GM12878 (cell line): ENCODE measurements at regions not wholly inside any gene's neighbourhood (a gene's known extent, or its start where the extent isn't known, plus 50 kb on each side); places are given as distances from the start of the nearest gene placed in this dataset.

Experiments
- CHD1 ChIP-seq: IDR thresholded peaks from 2 replicates; pipeline ENCODE4 v1.6.1; 2012; ENCODE audit warnings: low read depth, low read length, improper control_type of control experiment
- CHD4 ChIP-seq: fragments of 200-600 bp; sonication (generic); IDR thresholded peaks from 2 replicates; pipeline ENCODE4 v1.6.1; 2016; ENCODE audit warnings: mild to moderate bottlenecking
- DPF2 ChIP-seq: fragments of 450-650 bp; IDR thresholded peaks from 2 replicates; pipeline ENCODE4 v1.6.1; 2017; ENCODE audit warnings: mild to moderate bottlenecking
- POLR2AphosphoS5 ChIP-seq: IDR thresholded peaks from 2 replicates; pipeline ENCODE4 v1.6.1; 2011; ENCODE audit warnings: mild to moderate bottlenecking, low read length, inconsistent platforms
- RCOR1 ChIP-seq: conservative IDR thresholded peaks from 2 replicates; pipeline ENCODE4 v1.6.1; 2012; ENCODE audit warnings: low read depth, low read length, improper control_type of control experiment
- RFX5 ChIP-seq: IDR thresholded peaks from 2 replicates; pipeline ENCODE4 v1.6.1; 2011; ENCODE audit warnings: low read depth, low read length, improper control_type of control experiment
- USF2 ChIP-seq: IDR thresholded peaks from 2 replicates; pipeline ENCODE4 v1.6.1; 2011; ENCODE audit warnings: low read depth, low read length, improper control_type of control experiment, borderline replicate concordance
- ZNF274 ChIP-seq: IDR thresholded peaks from one replicate; pipeline ENCODE4 v1.8.0; 2011; ENCODE audit not compliant: insufficient read length, insufficient read depth
- TF ChIP-seq, protein P1 (sequence below), 3 experiments: IDR thresholded peaks in 2 of 3; conservative IDR thresholded peaks in 1 of 3; 2 replicates each; pipeline ENCODE4 v1.5.1; 2011; ENCODE audit warnings: low read depth in 3 of 3, low read length in 3 of 3, mild to moderate bottlenecking in 3 of 3, control low read depth in 2 of 3, moderate library complexity in 2 of 3, inconsistent platforms in 1 of 3, mixed read lengths in 1 of 3; ENCODE audit not compliant: control insufficient read depth in 2 of 3, insufficient read depth in 1 of 3; ENCODE audit errors: extremely low read depth in 1 of 3

- TF ChIP-seq RFX5 (no peak), CHD4 (no peak), CHD1 (no peak), RCOR1 (no peak), ZNF274 (no peak), DPF2 (no peak), POLR2AphosphoS5 (no peak), USF2 (no peak)
- TF ChIP-seq, protein P1, sequence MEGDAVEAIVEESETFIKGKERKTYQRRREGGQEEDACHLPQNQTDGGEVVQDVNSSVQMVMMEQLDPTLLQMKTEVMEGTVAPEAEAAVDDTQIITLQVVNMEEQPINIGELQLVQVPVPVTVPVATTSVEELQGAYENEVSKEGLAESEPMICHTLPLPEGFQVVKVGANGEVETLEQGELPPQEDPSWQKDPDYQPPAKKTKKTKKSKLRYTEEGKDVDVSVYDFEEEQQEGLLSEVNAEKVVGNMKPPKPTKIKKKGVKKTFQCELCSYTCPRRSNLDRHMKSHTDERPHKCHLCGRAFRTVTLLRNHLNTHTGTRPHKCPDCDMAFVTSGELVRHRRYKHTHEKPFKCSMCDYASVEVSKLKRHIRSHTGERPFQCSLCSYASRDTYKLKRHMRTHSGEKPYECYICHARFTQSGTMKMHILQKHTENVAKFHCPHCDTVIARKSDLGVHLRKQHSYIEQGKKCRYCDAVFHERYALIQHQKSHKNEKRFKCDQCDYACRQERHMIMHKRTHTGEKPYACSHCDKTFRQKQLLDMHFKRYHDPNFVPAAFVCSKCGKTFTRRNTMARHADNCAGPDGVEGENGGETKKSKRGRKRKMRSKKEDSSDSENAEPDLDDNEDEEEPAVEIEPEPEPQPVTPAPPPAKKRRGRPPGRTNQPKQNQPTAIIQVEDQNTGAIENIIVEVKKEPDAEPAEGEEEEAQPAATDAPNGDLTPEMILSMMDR (IDR thresholded peaks at IDR 0.05 in 2 of 3, conservative IDR thresholded peaks at IDR 0.05 in 1 of 3; ENCODE audit: control insufficient read depth in 2 of 3, extremely low read depth in 1 of 3, insufficient read depth in 1 of 3, low read depth in 3 of 3, low read length in 3 of 3) = no peak
Measured at GRCh38 chr1:18005238-18005637, 102.4 kb upstream of the IGSF21 start.
